SW480 (cell line): ENCODE measurements at regions not wholly inside any gene's neighbourhood (a gene's known extent, or its start where the extent isn't known, plus 50 kb on each side); places are given as distances from the start of the nearest gene placed in this dataset.

Experiments
- DNase-seq: peaks from one replicate; pipeline ENCODE4 v3.0.0-alpha.2; 2016; ENCODE audit warnings: low spot score

- peak; percentile 77 for DNase-seq
Measured at GRCh38 chr1:59150577-59151386, 146.1 kb upstream of the FGGY start.

DNA sequence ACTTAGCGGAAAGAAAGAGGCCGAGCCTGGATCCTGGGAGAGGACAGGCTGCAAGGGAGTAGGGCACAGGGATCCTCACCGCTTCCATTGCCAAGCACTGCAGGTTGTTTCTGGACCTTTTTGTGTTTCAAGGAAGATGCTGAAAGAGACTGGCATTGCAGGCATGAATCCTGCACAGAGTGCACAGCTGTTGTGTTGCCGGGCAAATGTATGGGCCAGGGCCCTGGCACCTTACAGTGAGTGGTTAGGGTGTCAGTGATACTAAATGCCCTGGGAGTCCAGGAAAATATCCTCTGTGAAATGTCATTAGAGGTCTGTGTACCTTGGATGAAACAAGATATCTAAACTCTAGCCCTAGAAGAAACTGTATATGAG is 145.5 kb upstream of the FGGY start:
- DNase-seq, result no peak

DNA sequence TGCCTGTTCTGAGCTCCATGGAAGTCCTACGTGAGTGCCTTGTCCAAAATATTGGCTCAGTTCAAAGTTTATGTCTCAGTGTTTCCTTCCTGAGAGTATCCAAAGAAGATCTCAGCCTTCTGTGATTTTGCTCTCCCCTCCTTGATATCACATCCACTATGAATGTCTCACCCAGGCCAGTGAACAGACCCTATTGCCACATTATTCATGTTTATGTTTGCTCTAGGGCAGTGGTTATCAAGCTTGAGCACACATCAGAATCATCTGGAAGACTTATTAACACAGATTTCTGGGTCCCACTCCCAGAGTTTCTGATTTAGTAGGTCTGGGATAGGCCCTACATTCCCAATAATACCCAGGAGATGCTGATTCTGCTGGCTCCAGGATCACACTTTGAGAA is 145.0 kb upstream of the FGGY start:
- DNase-seq, result no peak

DNA sequence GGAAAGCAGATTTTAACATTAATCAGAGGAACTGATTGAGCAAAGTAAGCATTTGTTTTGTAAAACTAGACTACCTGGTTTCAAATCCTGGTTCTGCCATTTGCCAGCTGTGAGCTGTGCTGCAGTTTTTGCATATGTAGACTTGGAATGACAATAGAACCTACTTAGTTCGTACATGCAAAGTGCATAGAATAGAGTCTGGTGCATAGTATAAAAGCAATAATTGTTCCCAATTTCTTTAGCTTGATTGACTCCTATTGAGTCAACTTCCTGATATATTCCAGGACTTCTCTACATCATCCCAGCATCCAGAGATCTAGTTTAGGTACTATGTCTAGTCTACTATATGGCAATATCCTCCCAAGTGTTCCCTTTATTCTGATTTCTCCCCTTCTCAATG is 144.4 kb upstream of the FGGY start:
- DNase-seq, result no peak

DNA sequence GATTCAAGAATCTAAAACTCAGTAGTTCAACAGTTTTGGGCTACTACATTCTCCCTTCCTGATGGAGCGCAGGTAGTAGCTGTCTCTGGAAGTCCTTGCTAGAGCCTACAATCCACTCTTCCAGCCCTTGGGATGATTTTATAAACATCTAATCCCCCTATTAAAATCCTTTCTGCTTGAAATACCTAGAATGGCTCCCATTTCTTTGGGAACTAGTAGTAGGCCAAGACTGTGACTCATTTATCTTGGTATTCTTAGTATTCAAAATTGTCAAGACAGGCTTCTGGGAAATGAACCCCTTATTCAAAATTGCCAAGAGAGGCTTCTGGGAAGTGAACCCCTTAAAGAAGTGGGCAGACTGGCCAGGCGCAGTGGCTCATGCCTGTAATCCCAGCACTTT is 142.5 kb upstream of the FGGY start:
- DNase-seq, result no peak

- no peak for DNase-seq
Measured at GRCh38 chr1:59155351-59155750, 141.5 kb upstream of the FGGY start.

GRCh38 chr1:59156051-59156450 is 140.8 kb upstream of the FGGY start:
- no peak for DNase-seq

DNA sequence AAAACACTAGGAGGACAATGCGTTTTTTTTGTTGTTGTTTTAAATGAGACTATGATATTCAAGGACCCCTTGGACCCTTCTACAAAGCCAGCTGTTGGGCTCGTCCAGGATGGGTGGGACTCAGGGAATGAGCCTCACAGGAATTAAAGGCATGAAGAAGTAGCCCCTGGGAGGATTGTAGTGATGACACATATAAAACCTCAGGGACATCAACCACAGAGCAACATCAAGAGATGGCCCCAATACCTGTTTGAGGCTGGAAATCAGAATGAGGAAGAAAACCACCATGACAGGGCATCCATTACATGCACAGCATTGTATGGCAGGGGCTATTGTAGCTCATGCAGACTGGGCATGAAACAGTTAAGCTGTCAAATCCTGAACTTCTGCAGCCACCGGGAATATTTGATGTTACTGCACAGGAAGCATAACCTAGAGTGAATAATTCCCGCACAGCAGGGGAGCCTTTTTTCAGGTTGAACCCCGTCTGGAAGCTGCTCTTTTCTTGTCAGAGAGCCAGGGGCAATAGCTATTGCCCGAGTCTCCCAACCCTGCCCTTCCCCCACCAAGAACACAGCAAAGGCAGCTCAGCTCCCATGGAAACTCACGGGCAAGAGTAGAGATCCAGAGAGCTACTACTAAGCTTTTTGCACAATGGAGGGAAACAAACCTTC is 140.2 kb upstream of the FGGY start:
- DNase-seq, result no peak

DNA sequence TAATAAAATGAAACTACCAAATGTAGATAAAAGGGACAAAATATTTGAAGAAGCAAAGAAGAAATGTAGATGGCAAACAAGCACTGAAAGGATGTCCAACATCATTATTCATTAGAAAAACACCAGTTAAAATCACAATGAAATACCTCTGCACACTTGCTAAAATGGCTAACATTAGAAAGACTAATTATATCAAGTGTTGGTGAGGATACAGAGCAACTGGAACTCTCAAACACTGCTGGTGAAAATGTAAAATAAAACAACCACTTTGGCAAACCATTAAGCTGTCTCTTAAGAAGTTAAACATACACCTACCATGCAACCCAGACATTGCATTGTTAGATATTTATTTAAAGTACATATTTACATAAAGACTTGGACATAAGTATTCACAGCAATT is 138.6 kb upstream of the FGGY start:
- DNase-seq, result no peak

DNA sequence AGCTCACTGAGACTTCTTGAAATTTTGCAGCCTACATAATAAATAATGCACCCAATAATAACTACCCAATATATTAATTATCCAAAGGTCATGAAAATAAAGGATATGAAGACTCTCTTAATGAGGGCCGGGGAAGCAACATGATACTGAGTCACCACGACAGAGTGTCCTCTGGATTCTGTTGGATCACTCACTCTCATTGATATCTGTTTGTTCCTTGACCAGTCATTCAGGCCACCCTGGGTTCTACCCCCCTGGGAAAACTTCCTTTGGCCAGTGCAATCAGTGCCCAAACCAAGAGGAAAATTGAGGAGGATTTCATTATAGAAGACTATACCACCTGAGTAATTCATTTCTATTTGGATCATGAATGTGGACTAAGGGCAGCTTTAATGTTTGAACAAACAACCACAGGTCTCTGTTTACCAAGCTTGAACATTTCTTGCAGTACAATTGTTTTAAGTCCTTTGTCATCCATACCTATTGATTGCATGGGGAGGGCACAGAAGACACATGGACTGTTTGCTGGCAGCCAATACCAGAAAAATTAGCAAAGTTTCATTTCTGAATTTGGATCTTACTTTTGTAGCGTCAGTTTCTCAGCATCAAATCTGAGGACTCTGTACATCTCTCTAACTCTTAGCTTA is 137.2 kb upstream of the FGGY start:
- DNase-seq, result no peak

- DNase-seq, result no peak
Measured at GRCh38 chr1:59161136-59161535, 135.8 kb upstream of the FGGY start.

- DNase-seq, result no peak
Measured at GRCh38 chr1:59162665-59163064, 134.2 kb upstream of the FGGY start.

GRCh38 chr1:59163268-59164092 is 133.4 kb upstream of the FGGY start:
- peak; percentile 6 for DNase-seq

DNA sequence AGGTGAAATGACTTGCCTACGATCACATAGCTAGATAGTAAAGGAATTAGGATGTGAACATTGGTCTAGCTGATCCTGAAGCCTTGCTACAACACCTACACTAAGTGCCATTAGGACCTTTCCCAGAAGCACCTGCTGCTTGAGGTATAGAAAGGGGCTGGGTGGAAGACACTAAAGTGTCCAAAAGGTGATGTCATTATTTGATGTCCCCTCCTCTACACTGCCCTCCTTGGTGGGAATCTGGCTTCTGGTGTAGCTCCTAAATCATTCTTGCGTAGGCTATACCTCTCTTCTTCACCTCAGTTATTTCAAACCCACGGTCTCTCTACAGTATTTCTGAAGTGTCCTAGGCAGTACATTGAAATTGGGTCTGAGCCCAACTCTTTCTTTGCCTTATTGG is 132.5 kb upstream of the FGGY start:
- no peak for DNase-seq

DNA sequence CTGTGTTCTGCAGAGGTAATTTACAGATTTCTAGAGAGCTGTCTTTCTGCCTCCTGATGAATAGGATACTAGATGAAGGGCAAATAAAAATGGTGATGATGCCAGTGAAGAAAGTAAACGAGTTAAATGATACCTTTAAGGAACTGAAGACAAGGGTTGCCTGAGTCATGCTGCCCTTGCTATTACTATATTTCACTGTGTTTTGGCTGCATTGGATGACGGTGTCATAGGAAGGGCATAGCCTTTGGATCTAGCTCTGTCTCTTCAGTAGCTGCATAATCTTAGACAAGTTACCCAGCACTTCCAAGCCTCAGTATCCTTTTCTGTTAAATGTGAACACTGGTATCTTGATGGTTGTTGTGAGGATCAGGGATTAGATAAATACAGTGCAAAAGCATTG is 131.5 kb upstream of the FGGY start:
- no peak for DNase-seq

GRCh38 chr1:59169703-59170102 is 127.2 kb upstream of the FGGY start:
- DNase-seq, result no peak

GRCh38 chr1:59170659-59171058 is 126.2 kb upstream of the FGGY start:
- DNase-seq, result no peak

GRCh38 chr1:59171788-59172187 is 125.1 kb upstream of the FGGY start:
- DNase-seq, result no peak

DNA sequence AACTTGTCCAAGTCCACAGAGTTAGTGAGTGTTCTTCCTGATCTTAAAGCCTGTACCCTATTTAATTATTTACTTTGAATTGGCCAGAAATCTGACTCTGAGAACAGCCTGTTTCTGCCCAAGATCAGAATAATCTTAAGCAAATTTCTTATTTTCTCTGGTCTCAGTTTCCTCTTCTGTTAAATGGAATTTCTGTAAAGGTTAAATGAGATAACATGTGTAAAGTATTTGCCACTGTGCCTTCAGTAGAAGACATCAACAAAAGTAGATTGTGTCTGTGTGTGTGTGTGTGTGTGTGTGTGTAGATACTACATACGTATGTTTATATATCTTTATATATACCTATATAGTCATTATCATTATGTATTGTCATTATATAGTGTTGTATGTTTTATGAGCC is 124.2 kb upstream of the FGGY start:
- no peak for DNase-seq

- DNase-seq, result no peak
Measured at GRCh38 chr1:59173721-59174120, 123.2 kb upstream of the FGGY start.

DNA sequence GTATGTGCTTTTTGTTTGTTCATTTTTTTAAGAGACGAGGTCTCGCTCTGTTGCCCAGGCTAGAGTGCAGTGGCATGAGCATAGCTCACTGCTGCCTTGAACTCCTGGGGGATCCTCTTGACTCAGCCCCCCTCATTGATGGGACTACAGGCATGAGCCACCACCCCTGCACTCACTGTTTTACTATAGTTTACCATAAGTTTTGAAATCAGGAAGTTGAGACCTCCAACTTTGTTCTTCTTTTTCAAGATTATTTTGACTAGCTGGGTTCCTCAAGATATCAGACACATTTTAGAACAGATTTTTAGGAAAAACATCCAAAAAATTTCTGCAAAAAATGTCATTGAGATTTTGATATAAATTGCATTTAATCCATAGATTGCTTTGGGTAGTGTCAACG is 120.4 kb upstream of the FGGY start:
- no peak for DNase-seq

GRCh38 chr1:59177756-59178155 is 119.1 kb upstream of the FGGY start:
- no peak for DNase-seq
